Activated T-cell treated with anti-CD3 and anti-CD28 coated beads, Interleukin-2, amount 50 U/mL, for 4 hours (primary cell): ENCODE measurements at regions not wholly inside any gene's neighbourhood (a gene's known extent, or its start where the extent isn't known, plus 50 kb on each side); places are given as distances from the start of the nearest gene placed in this dataset.

Source experiments
- ATAC-seq, 2 donors: fragments of 200-7000 bp; cut with Tn5 transposase; one replicate each; pipeline ENCODE4 v1.10.0; 2021
- DNase-seq: peaks from one replicate; pipeline ENCODE4 v3.0.0-alpha.2; 2020
- H3K27me3 Mint-ChIP-seq: one replicate; pipeline ENCODE4 v1.8.0; 2021; ENCODE audit warnings: low read depth, mixed read lengths
- H3K36me3 Mint-ChIP-seq: one replicate; pipeline ENCODE4 v1.8.0; 2022; ENCODE audit warnings: mixed read lengths; ENCODE audit not compliant: insufficient read depth
- H3K4me1 Mint-ChIP-seq: one replicate; pipeline ENCODE4 v1.8.0; 2021; ENCODE audit warnings: low read depth, mixed read lengths
- H3K4me3 Mint-ChIP-seq: one replicate; pipeline ENCODE4 v1.8.0; 2021; ENCODE audit warnings: mild to moderate bottlenecking, moderate library complexity, mixed read lengths
- H3K9me3 Mint-ChIP-seq: one replicate; pipeline ENCODE4 v1.8.0; 2021; ENCODE audit warnings: mixed read lengths

GRCh38 chr5:88452820-88453219, 184.2 kb upstream of the TMEM161B start:
- ATAC-seq (no peak), DNase-seq (no peak)
- H3K9me3 Mint-ChIP-seq, result no peaks in the 10 kb centered on the region
- H3K4me3 Mint-ChIP-seq, result no peak overlapping the region
- H3K4me1 Mint-ChIP-seq, result no peaks in the 10 kb centered on the region
- H3K27me3 Mint-ChIP-seq, result peaks cover 3% of the 10 kb centered on the region
- no peaks in the 10 kb centered on the region for H3K36me3 Mint-ChIP-seq

GRCh38 chr5:88450239-88450638, 181.6 kb upstream of the TMEM161B start:
- Mint-ChIP-seq H3K4me3 (no peak overlapping the region), H3K4me1 (no peaks in the 10 kb centered on the region), H3K27me3 (peaks cover 3% of the 10 kb centered on the region), H3K36me3 (no peaks in the 10 kb centered on the region), H3K9me3 (no peaks in the 10 kb centered on the region)
- DNase-seq (no peak), ATAC-seq (no peak)

GRCh38 chr5:88438006-88438405, 169.4 kb upstream of the TMEM161B start:
- no peaks in the 10 kb centered on the region for H3K4me1 Mint-ChIP-seq
- H3K27me3 Mint-ChIP-seq, result no peaks in the 10 kb centered on the region
- DNase-seq (no peak), ATAC-seq (no peak)
- no peaks in the 10 kb centered on the region for H3K9me3 Mint-ChIP-seq
- no peak overlapping the region for H3K4me3 Mint-ChIP-seq
- no peaks in the 10 kb centered on the region for H3K36me3 Mint-ChIP-seq

GRCh38 chr5:88436290-88436689, 167.6 kb upstream of the TMEM161B start:
- no peaks in the 10 kb centered on the region for H3K27me3 Mint-ChIP-seq
- DNase-seq, result no peak
- no peak overlapping the region for H3K4me3 Mint-ChIP-seq
- no peaks in the 10 kb centered on the region for H3K36me3 Mint-ChIP-seq
- ATAC-seq, result no peak
- H3K4me1 Mint-ChIP-seq, result no peaks in the 10 kb centered on the region
- H3K9me3 Mint-ChIP-seq, result no peaks in the 10 kb centered on the region

- Mint-ChIP-seq H3K36me3 (no peaks in the 10 kb centered on the region), H3K27me3 (peaks cover 2% of the 10 kb centered on the region), H3K4me3 (no peak overlapping the region), H3K4me1 (no peaks in the 10 kb centered on the region), H3K9me3 (no peaks in the 10 kb centered on the region)
- no peak for DNase-seq
- no peak for ATAC-seq
Measured at GRCh38 chr5:88428633-88429032, 160.0 kb upstream of the TMEM161B start.

GRCh38 chr5:88426441-88426840, 157.8 kb upstream of the TMEM161B start:
- Mint-ChIP-seq H3K4me1 (no peaks in the 10 kb centered on the region), H3K36me3 (no peaks in the 10 kb centered on the region), H3K27me3 (peaks cover 2% of the 10 kb centered on the region), H3K9me3 (no peaks in the 10 kb centered on the region), H3K4me3 (no peak overlapping the region)
- DNase-seq (no peak), ATAC-seq (no peak)

- Mint-ChIP-seq H3K4me1 (no peaks in the 10 kb centered on the region), H3K27me3 (peaks cover 2% of the 10 kb centered on the region), H3K9me3 (no peaks in the 10 kb centered on the region), H3K4me3 (no peak overlapping the region), H3K36me3 (no peaks in the 10 kb centered on the region)
- ATAC-seq (no peak), DNase-seq (no peak)
Measured at GRCh38 chr5:88425124-88425523, 156.5 kb upstream of the TMEM161B start.

- Mint-ChIP-seq H3K27me3 (peaks cover 2% of the 10 kb centered on the region), H3K9me3 (no peaks in the 10 kb centered on the region), H3K36me3 (no peaks in the 10 kb centered on the region), H3K4me1 (no peaks in the 10 kb centered on the region), H3K4me3 (no peak overlapping the region)
- no peak for ATAC-seq
- no peak for DNase-seq
Measured at GRCh38 chr5:88419931-88420330, 151.3 kb upstream of the TMEM161B start.

GRCh38 chr5:88407341-88407740, 138.7 kb upstream of the TMEM161B start:
- Mint-ChIP-seq H3K4me1 (no peaks in the 10 kb centered on the region), H3K9me3 (no peaks in the 10 kb centered on the region), H3K36me3 (no peaks in the 10 kb centered on the region), H3K27me3 (peaks cover 7% of the 10 kb centered on the region), H3K4me3 (no peak overlapping the region)
- DNase-seq (no peak), ATAC-seq (no peak)

- ATAC-seq, result no peak
- Mint-ChIP-seq H3K4me3 (no peak overlapping the region), H3K4me1 (no peaks in the 10 kb centered on the region), H3K9me3 (no peaks in the 10 kb centered on the region), H3K27me3 (peaks cover 5% of the 10 kb centered on the region), H3K36me3 (no peaks in the 10 kb centered on the region)
- no peak for DNase-seq
Measured at GRCh38 chr5:88405783-88406182, 137.1 kb upstream of the TMEM161B start.

- H3K4me1 Mint-ChIP-seq, result no peaks in the 10 kb centered on the region
- H3K27me3 Mint-ChIP-seq, result peaks cover 5% of the 10 kb centered on the region
- no peak for DNase-seq
- ATAC-seq, result no peak
- no peaks in the 10 kb centered on the region for H3K9me3 Mint-ChIP-seq
- no peaks in the 10 kb centered on the region for H3K36me3 Mint-ChIP-seq
- no peak overlapping the region for H3K4me3 Mint-ChIP-seq
Measured at GRCh38 chr5:88404405-88404804, 135.8 kb upstream of the TMEM161B start.

GRCh38 chr5:88401686-88402085, 133.0 kb upstream of the TMEM161B start:
- DNase-seq (no peak), ATAC-seq (no peak)
- no peaks in the 10 kb centered on the region for H3K4me1 Mint-ChIP-seq
- H3K27me3 Mint-ChIP-seq, result peaks cover 10% of the 10 kb centered on the region
- no peaks in the 10 kb centered on the region for H3K36me3 Mint-ChIP-seq
- H3K4me3 Mint-ChIP-seq, result no peak overlapping the region
- no peaks in the 10 kb centered on the region for H3K9me3 Mint-ChIP-seq

- H3K27me3 Mint-ChIP-seq, result peaks cover 11% of the 10 kb centered on the region
- no peaks in the 10 kb centered on the region for H3K36me3 Mint-ChIP-seq
- DNase-seq, result no peak
- no peak for ATAC-seq
- H3K9me3 Mint-ChIP-seq, result no peaks in the 10 kb centered on the region
- H3K4me1 Mint-ChIP-seq, result no peaks in the 10 kb centered on the region
- H3K4me3 Mint-ChIP-seq, result no peak overlapping the region
Measured at GRCh38 chr5:88401228-88401627, 132.6 kb upstream of the TMEM161B start.

- no peaks in the 10 kb centered on the region for H3K36me3 Mint-ChIP-seq
- H3K4me3 Mint-ChIP-seq, result no peak overlapping the region
- no peak for DNase-seq
- peaks cover 18% of the 10 kb centered on the region for H3K27me3 Mint-ChIP-seq
- no peaks in the 10 kb centered on the region for H3K4me1 Mint-ChIP-seq
- ATAC-seq, result no peak
- H3K9me3 Mint-ChIP-seq, result no peaks in the 10 kb centered on the region
Measured at GRCh38 chr5:88399561-88399960, 130.9 kb upstream of the TMEM161B start.

- no peaks in the 10 kb centered on the region for H3K4me1 Mint-ChIP-seq
- ATAC-seq (no peak), DNase-seq (no peak)
- no peaks in the 10 kb centered on the region for H3K36me3 Mint-ChIP-seq
- no peak overlapping the region for H3K4me3 Mint-ChIP-seq
- H3K9me3 Mint-ChIP-seq, result no peaks in the 10 kb centered on the region
- peaks cover 21% of the 10 kb centered on the region for H3K27me3 Mint-ChIP-seq
Measured at GRCh38 chr5:88398316-88398715, 129.7 kb upstream of the TMEM161B start.

GRCh38 chr5:88396751-88397281, 128.2 kb upstream of the TMEM161B start:
- no peak for ATAC-seq
- DNase-seq, result no peak
- Mint-ChIP-seq H3K4me1 (no peaks in the 10 kb centered on the region), H3K9me3 (no peaks in the 10 kb centered on the region), H3K36me3 (no peaks in the 10 kb centered on the region), H3K27me3 (peaks cover 21% of the 10 kb centered on the region), H3K4me3 (no peak overlapping the region)
